Panc1 (cell line): ENCODE measurements at regions not wholly inside any gene's neighbourhood (a gene's known extent, or its start where the extent isn't known, plus 50 kb on each side); places are given as distances from the start of the nearest gene placed in this dataset.

Source experiments
- ATAC-seq: fragments of 200-7000 bp; cut with Tn5 transposase; 2 replicates; pipeline ENCODE4 v1.9.1; 2020; ENCODE audit warnings: mild to moderate bottlenecking, moderate library complexity
- BruUV-seq: library from RNA; stranded (reverse); fragments of 400-500 nt; replicated peaks from 2 replicates; lab custom pipeline; 2021; lab: Mats Ljungman, UMichigan
- CTCF ChIA-PET: fragments of 300-600 bp; sonication (Branson Sonifier 250); formaldehyde crosslinking; loops from one replicate; lab custom pipeline; 2022; ENCODE audit warnings: antibody characterized with exemption; lab: Charles Lee
- POLR2A ChIA-PET: fragments of 300-600 bp; sonication (Branson Sonifier 250); formaldehyde crosslinking; loops from one replicate; lab custom pipeline; 2022; ENCODE audit warnings: antibody characterized with exemption; lab: Charles Lee
- DNase-seq: peaks from one replicate; pipeline ENCODE4 v3.0.0-alpha.2; 2010; ENCODE audit warnings: low read depth, low spot score
- H3K27ac ChIP-seq: 2 replicates; pipeline ENCODE4 v1.5.1; 2011; ENCODE audit warnings: mild to moderate bottlenecking, low read length, inconsistent platforms
- H3K27me3 ChIP-seq: fragments of 200-500 bp; sonication (Bioruptor generic); 2 replicates; pipeline ENCODE4 v1.6.0; 2014; ENCODE audit warnings: low read length, inconsistent platforms; ENCODE audit not compliant: control insufficient read depth, insufficient read depth
- H3K36me3 ChIP-seq: fragments of 200-500 bp; sonication (Bioruptor generic); 2 replicates; pipeline ENCODE4 v1.5.1; 2014; ENCODE audit warnings: inconsistent platforms, mild to moderate bottlenecking, low read length, moderate library complexity; ENCODE audit not compliant: control insufficient read depth, insufficient read depth
- H3K4me1 ChIP-seq: 2 replicates; pipeline ENCODE4 v1.5.1; 2011; ENCODE audit warnings: inconsistent platforms, mild to moderate bottlenecking, low read length, moderate library complexity; ENCODE audit not compliant: control insufficient read depth, insufficient read depth
- H3K4me3 ChIP-seq, 2 experiments: 2 replicates each; pipeline ENCODE4 v1.5.1; 2011 to 2012; ENCODE audit warnings: low read depth in 2 of 2, low read length in 2 of 2, mild to moderate bottlenecking in 2 of 2, inconsistent platforms in 1 of 2, moderate library complexity in 1 of 2
- H3K9me3 ChIP-seq: fragments of 200-500 bp; sonication (Bioruptor generic); 2 replicates; pipeline ENCODE4 v1.5.1; 2014; ENCODE audit warnings: low read depth, mild to moderate bottlenecking, inconsistent platforms, low read length, moderate library complexity; ENCODE audit not compliant: control insufficient read depth, insufficient read depth
- POLR2AphosphoS5 ChIP-seq: IDR thresholded peaks from 2 replicates; pipeline ENCODE4 v1.6.1; 2012; ENCODE audit warnings: mild to moderate bottlenecking, low read depth, low read length, moderate library complexity
- SIN3A ChIP-seq: IDR thresholded peaks from 2 replicates; pipeline ENCODE4 v1.6.1; 2012; ENCODE audit warnings: low read depth, mild to moderate bottlenecking, low read length, moderate library complexity, borderline replicate concordance; ENCODE audit not compliant: insufficient read depth
- TCF7L2 ChIP-seq: IDR thresholded peaks from 2 replicates; pipeline ENCODE4 v1.6.1; 2011; ENCODE audit warnings: mild to moderate bottlenecking, low read depth, low read length, inconsistent platforms
- in situ Hi-C: cut with HindIII; loops from 2 replicates; pipeline ENCODE4 v1.10.0; 2016; ENCODE audit warnings: low sequenced_read_pairs, low pct_unique_long_range_greater_than_20kb
- intact Hi-C: fragments of 100-400 bp; cut with micrococcal nuclease; formaldehyde crosslinking; loops from one replicate; pipeline ENCODE4 v1.10.0; 2022; ENCODE audit not compliant: unreplicated experiment
- TF ChIP-seq, protein P1 (sequence below), 2 experiments: IDR thresholded peaks; 2 replicates each; pipeline ENCODE4 v1.6.1; 2011 to 2012; ENCODE audit warnings: low read depth in 2 of 2, control low read depth in 1 of 2, low read length in 1 of 2, mild to moderate bottlenecking in 1 of 2, moderate library complexity in 1 of 2; ENCODE audit not compliant: insufficient read depth in 1 of 2
- TF ChIP-seq, protein P2 (sequence below): fragments of 450-650 bp; IDR thresholded peaks from 2 replicates; pipeline ENCODE4 v1.5.1; 2017; ENCODE audit warnings: mild to moderate bottlenecking

DNA sequence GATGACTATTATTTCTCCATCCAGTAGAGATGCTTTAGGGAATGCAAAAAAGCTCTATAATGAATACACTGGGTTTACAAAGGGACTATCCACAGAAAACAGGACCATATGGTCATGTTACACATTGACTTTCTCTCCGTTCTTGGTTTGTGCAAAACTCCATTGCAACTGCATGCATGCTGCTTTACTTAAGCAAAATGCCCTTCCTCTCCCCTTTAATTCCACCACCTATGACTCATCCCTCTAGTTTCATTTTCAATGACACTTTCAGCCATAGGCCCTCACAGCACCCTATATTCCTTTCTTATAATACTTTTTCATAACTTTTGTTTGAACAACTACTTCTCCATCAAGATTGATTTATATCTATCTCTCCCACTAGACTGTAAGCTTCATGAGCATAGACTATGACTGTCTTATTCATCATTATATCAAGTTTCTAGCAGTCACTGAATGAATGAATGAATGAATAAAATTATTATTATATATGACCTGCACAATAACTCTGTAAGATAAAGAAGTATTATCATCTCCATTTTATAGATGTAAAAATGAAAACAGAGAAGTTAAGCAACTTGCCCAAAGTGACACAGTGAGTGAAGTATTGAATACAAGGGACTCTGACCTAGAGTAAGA is 248.9 kb downstream of the PLPP3 start:
- BruUV-seq, result no TSS peak
- CTCF ChIA-PET, result no interaction called here
- Histone ChIP-seq H3K27ac (no peak overlapping the region), H3K4me1 (no peaks in the 10 kb centered on the region), H3K4me3 (no peak overlapping the region), H3K27me3 (no peaks in the 10 kb centered on the region), H3K36me3 (no peaks in the 10 kb centered on the region), H3K9me3 (no peaks in the 10 kb centered on the region)
- no peak for ATAC-seq
- DNase-seq, result no peak
- POLR2A ChIA-PET, result no interaction called here
- intact Hi-C loops, result no loop called here
- TF ChIP-seq, protein P1, sequence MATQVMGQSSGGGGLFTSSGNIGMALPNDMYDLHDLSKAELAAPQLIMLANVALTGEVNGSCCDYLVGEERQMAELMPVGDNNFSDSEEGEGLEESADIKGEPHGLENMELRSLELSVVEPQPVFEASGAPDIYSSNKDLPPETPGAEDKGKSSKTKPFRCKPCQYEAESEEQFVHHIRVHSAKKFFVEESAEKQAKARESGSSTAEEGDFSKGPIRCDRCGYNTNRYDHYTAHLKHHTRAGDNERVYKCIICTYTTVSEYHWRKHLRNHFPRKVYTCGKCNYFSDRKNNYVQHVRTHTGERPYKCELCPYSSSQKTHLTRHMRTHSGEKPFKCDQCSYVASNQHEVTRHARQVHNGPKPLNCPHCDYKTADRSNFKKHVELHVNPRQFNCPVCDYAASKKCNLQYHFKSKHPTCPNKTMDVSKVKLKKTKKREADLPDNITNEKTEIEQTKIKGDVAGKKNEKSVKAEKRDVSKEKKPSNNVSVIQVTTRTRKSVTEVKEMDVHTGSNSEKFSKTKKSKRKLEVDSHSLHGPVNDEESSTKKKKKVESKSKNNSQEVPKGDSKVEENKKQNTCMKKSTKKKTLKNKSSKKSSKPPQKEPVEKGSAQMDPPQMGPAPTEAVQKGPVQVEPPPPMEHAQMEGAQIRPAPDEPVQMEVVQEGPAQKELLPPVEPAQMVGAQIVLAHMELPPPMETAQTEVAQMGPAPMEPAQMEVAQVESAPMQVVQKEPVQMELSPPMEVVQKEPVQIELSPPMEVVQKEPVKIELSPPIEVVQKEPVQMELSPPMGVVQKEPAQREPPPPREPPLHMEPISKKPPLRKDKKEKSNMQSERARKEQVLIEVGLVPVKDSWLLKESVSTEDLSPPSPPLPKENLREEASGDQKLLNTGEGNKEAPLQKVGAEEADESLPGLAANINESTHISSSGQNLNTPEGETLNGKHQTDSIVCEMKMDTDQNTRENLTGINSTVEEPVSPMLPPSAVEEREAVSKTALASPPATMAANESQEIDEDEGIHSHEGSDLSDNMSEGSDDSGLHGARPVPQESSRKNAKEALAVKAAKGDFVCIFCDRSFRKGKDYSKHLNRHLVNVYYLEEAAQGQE (IDR thresholded peaks at IDR 0.05; ENCODE audit: insufficient read depth in 1 of 2, low read depth in 2 of 2, low read length in 1 of 2), result no peak
- TF ChIP-seq SIN3A (no peak), POLR2AphosphoS5 (no peak), TCF7L2 (no peak)
- TF ChIP-seq, protein P2, sequence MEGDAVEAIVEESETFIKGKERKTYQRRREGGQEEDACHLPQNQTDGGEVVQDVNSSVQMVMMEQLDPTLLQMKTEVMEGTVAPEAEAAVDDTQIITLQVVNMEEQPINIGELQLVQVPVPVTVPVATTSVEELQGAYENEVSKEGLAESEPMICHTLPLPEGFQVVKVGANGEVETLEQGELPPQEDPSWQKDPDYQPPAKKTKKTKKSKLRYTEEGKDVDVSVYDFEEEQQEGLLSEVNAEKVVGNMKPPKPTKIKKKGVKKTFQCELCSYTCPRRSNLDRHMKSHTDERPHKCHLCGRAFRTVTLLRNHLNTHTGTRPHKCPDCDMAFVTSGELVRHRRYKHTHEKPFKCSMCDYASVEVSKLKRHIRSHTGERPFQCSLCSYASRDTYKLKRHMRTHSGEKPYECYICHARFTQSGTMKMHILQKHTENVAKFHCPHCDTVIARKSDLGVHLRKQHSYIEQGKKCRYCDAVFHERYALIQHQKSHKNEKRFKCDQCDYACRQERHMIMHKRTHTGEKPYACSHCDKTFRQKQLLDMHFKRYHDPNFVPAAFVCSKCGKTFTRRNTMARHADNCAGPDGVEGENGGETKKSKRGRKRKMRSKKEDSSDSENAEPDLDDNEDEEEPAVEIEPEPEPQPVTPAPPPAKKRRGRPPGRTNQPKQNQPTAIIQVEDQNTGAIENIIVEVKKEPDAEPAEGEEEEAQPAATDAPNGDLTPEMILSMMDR, result no peak
- in situ Hi-C loops, result no loop called here

DNA sequence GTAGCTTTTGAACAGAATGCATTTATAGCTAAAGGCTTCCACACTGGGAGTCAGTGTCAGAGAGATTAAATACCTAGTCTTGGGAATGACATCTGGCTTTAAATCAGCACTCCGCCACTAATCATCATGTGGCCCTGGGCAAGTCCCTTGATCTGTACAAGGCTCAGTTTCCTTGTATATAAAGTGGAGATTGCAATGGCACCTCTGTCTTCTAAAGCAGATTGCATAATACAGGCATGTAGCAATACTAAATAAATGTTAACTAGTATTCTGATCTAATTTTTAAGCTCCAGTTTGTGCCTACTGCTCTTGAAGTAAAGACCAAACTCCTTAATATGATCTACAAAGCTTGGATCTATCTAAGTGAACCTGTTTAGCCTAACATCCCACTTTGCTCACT is 249.4 kb downstream of the PLPP3 start:
- Histone ChIP-seq H3K27me3 (no peaks in the 10 kb centered on the region), H3K36me3 (no peaks in the 10 kb centered on the region), H3K27ac (no peak overlapping the region), H3K4me3 (no peak overlapping the region), H3K9me3 (no peaks in the 10 kb centered on the region), H3K4me1 (no peaks in the 10 kb centered on the region)
- in situ Hi-C loops (no loop called here), intact Hi-C loops (no loop called here)
- POLR2A ChIA-PET, result no interaction called here
- DNase-seq (no peak), ATAC-seq (no peak)
- TF ChIP-seq, protein P1 (IDR thresholded peaks at IDR 0.05; ENCODE audit: insufficient read depth in 1 of 2, low read depth in 2 of 2, low read length in 1 of 2), result no peak
- TF ChIP-seq, protein P2, result no peak
- TF ChIP-seq POLR2AphosphoS5 (no peak), TCF7L2 (no peak), SIN3A (no peak)
- no TSS peak for BruUV-seq
- CTCF ChIA-PET, result no interaction called here
